A549 (cell line): ENCODE measurements at regions not wholly inside any gene's neighbourhood (a gene's known extent, or its start where the extent isn't known, plus 50 kb on each side); places are given as distances from the start of the nearest gene placed in this dataset.

Source experiments
- CTCF ChIP-seq: fragments of >200 bp; sonication (Bioruptor Twin); formaldehyde crosslinking; IDR thresholded peaks from 3 replicates; pipeline ENCODE4 v1.5.1; 2016
- ZC3H11A ChIP-seq: fragments of 450-650 bp; IDR thresholded peaks from 2 replicates; pipeline ENCODE4 v1.6.1; 2014; ENCODE audit warnings: antibody characterized with exemption, mild to moderate bottlenecking

- TF ChIP-seq CTCF = no peak
- no peak for TF ChIP-seq ZC3H11A
These were observed 276.8 kb upstream of the MAP3K1 start for GRCh38 chr5:56538580-56538979.
